ENCODE measurements at regions not wholly inside any gene's neighbourhood (a gene's known extent, or its start where the extent isn't known, plus 50 kb on each side); places are given as distances from the start of the nearest gene placed in this dataset.

DNA sequence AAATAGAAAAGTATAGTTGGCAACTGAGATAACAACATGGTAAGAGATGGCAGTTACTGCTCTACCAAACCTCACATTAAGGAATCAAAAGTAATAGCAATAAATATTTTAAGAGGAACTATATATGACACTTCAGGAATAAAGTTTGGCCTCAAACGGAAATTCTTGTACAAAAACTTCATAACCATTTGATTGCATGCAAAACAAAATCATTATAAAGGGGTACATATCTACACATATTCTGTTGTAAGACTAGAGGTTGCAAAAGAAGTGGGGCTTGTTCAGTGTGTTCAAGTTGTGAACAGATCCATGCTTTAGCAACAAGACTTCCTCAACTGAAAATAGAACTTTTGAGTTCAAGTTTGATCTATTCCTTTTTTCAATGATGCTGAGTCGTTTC is 133.5 kb upstream of the MIR17HG start:
- Histone ChIP-seq H3K18ac (ENCODE audit: low read depth, low read length) (no peak overlapping the region), H4K8ac (ENCODE audit: low read depth in 2 of 2, low read length in 2 of 2) (no peak overlapping the region), H3K4me1 (ENCODE audit: control insufficient read depth, insufficient read depth, low read length) (no peaks in the 10 kb centered on the region), H4K20me1 (ENCODE audit: insufficient read depth, low read length) (no peaks in the 10 kb centered on the region), H3K4ac (ENCODE audit: low read depth, low read length) (no peak overlapping the region), H2AK5ac (ENCODE audit: low read depth, low read length) (no peak overlapping the region), H2AFZ (replicated peaks; ENCODE audit: low read length, poor library complexity) (no peak overlapping the region), H2BK120ac (ENCODE audit: low read depth, low read length) (no peak overlapping the region), H3K56ac (ENCODE audit: extremely low read depth, insufficient read depth, low read length) (no peak overlapping the region), H2AK9ac (replicated peaks; ENCODE audit: low read depth, low read length, poor library complexity) (no peak overlapping the region), H4K5ac (ENCODE audit: low read depth, low read length) (no peak overlapping the region), H4K91ac (ENCODE audit: insufficient read depth, low read depth, low read length) (no peak overlapping the region), H3K23ac (ENCODE audit: low read depth, low read length) (no peak overlapping the region), H3K9me1 (ENCODE audit: insufficient read depth, low read length) (no peaks in the 10 kb centered on the region), H3K27ac (ENCODE audit: insufficient read depth, low read length) (no peak overlapping the region), H3K9ac (ENCODE audit: low read depth, low read length) (no peak overlapping the region), H3K4me3 (ENCODE audit: insufficient read depth, low read depth, low read length) (no peak overlapping the region), H3K14ac (replicated peaks; ENCODE audit: low read depth, low read length) (no peak overlapping the region), H2BK15ac (ENCODE audit: low read depth, low read length) (no peak overlapping the region), H3K9me3 (ENCODE audit: control insufficient read depth, insufficient read depth, low read length) (peaks cover 2% of the 10 kb centered on the region; the same call in 1 of the 2 replicates), H3K4me2 (ENCODE audit: low read depth, low read length) (no peak overlapping the region), H3K36me3 (ENCODE audit: control insufficient read depth, insufficient read depth, low read length) (no peaks in the 10 kb centered on the region), H2BK5ac (ENCODE audit: low read depth, low read length, poor library complexity, severe bottlenecking) (no peak overlapping the region), H3K27me3 (ENCODE audit: control insufficient read depth, insufficient read depth, low read length) (no peaks in the 10 kb centered on the region), H2BK20ac (ENCODE audit: low read depth, low read length) (no peak overlapping the region), H3K79me1 (ENCODE audit: low read depth in 1 of 2, low read length in 2 of 2) (no peaks in the 10 kb centered on the region)
- dilution Hi-C loops (cut with HindIII; ENCODE audit: low sequenced_read_pairs, unreplicated experiment): no loop called here
- WGBS, 2 experiments (ENCODE audit: extremely low coverage in 2 of 2, insufficient read length in 1 of 2): no CpG with 5 or more reads among the region's 2 CpGs
- ChIA-PET CTCF (no interaction called here), POLR2A (ENCODE audit: unreplicated experiment) (no interaction called here)
- in situ Hi-C loops (cut with MboI; ENCODE audit: low sequenced_read_pairs): no loop called here
- no peak for TF ChIP-seq MAFK (IDR thresholded peaks at IDR 0.05; ENCODE audit: low read depth, low read length)
- TF ChIP-seq, protein P1, sequence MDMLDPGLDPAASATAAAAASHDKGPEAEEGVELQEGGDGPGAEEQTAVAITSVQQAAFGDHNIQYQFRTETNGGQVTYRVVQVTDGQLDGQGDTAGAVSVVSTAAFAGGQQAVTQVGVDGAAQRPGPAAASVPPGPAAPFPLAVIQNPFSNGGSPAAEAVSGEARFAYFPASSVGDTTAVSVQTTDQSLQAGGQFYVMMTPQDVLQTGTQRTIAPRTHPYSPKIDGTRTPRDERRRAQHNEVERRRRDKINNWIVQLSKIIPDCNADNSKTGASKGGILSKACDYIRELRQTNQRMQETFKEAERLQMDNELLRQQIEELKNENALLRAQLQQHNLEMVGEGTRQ (IDR thresholded peaks at IDR 0.05; ENCODE audit: low read depth, low read length): no peak
- TF ChIP-seq, protein P2, sequence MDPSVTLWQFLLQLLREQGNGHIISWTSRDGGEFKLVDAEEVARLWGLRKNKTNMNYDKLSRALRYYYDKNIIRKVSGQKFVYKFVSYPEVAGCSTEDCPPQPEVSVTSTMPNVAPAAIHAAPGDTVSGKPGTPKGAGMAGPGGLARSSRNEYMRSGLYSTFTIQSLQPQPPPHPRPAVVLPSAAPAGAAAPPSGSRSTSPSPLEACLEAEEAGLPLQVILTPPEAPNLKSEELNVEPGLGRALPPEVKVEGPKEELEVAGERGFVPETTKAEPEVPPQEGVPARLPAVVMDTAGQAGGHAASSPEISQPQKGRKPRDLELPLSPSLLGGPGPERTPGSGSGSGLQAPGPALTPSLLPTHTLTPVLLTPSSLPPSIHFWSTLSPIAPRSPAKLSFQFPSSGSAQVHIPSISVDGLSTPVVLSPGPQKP (IDR thresholded peaks at IDR 0.05; ENCODE audit: borderline replicate concordance, low read depth, low read length): no peak
- TF ChIP-seq POLR2A (IDR thresholded peaks at IDR 0.05; ENCODE audit: low read depth, low read length): no peak
- TF ChIP-seq BHLHE40 (IDR thresholded peaks at IDR 0.05; ENCODE audit: low read depth, low read length): no peak
- TF ChIP-seq FOS (IDR thresholded peaks at IDR 0.05; ENCODE audit: low read depth, low read length): no peak
- no peak for TF ChIP-seq RAD21 (IDR thresholded peaks at IDR 0.05; ENCODE audit: low read length)
- no peak for TF ChIP-seq RCOR1 (IDR thresholded peaks at IDR 0.05; ENCODE audit: insufficient replicate concordance, low read length)
- TF ChIP-seq MAZ (IDR thresholded peaks at IDR 0.05; ENCODE audit: borderline replicate concordance, low read depth, low read length): no peak
- no peak for TF ChIP-seq NFE2L2 (IDR thresholded peaks at IDR 0.05; ENCODE audit: low read depth, low read length)
- no peak for TF ChIP-seq CEBPB (IDR thresholded peaks at IDR 0.05; ENCODE audit: low read depth, low read length)
- TF ChIP-seq, protein P3, sequence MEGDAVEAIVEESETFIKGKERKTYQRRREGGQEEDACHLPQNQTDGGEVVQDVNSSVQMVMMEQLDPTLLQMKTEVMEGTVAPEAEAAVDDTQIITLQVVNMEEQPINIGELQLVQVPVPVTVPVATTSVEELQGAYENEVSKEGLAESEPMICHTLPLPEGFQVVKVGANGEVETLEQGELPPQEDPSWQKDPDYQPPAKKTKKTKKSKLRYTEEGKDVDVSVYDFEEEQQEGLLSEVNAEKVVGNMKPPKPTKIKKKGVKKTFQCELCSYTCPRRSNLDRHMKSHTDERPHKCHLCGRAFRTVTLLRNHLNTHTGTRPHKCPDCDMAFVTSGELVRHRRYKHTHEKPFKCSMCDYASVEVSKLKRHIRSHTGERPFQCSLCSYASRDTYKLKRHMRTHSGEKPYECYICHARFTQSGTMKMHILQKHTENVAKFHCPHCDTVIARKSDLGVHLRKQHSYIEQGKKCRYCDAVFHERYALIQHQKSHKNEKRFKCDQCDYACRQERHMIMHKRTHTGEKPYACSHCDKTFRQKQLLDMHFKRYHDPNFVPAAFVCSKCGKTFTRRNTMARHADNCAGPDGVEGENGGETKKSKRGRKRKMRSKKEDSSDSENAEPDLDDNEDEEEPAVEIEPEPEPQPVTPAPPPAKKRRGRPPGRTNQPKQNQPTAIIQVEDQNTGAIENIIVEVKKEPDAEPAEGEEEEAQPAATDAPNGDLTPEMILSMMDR (conservative IDR thresholded peaks at IDR 0.05; ENCODE audit: low read depth, low read length): no peak
- no peak for TF ChIP-seq SMC3 (IDR thresholded peaks at IDR 0.05; ENCODE audit: low read depth, low read length)
- no peak for TF ChIP-seq CHD1 (IDR thresholded peaks at IDR 0.05; ENCODE audit: low read depth, low read length)
- TF ChIP-seq MXI1 (IDR thresholded peaks at IDR 0.05; ENCODE audit: borderline replicate concordance, low read depth, low read length): no peak
- no peak for TF ChIP-seq RFX5 (IDR thresholded peaks at IDR 0.05; ENCODE audit: low read depth, low read length)
- ATAC-seq (ENCODE audit: low read depth): no peak
- no TSS peak for BruUV-seq (replicated peaks)
- DNase-seq: no peak
- intact Hi-C loops (cut with micrococcal nuclease): no loop called here

All from IMR-90 (cell line).